Hepatocyte (in vitro differentiated cells): ENCODE measurements at regions not wholly inside any gene's neighbourhood (a gene's known extent, or its start where the extent isn't known, plus 50 kb on each side); places are given as distances from the start of the nearest gene placed in this dataset.

ENCODE experiments used
- DNase-seq: peaks from one replicate; pipeline ENCODE4 v3.0.0-alpha.2; 2016; ENCODE audit warnings: low spot score
- H2AFZ ChIP-seq: fragments of 200-600 bp; sonication (generic); 2 replicates; pipeline ENCODE4 v1.6.0; 2016; ENCODE audit warnings: antibody characterized with exemption, mild to moderate bottlenecking
- H3K27ac ChIP-seq: fragments of 200-600 bp; sonication (generic); 2 replicates; pipeline ENCODE4 v1.5.1; 2016; ENCODE audit warnings: mild to moderate bottlenecking
- H3K27me3 ChIP-seq: fragments of 200-600 bp; sonication (generic); 2 replicates; pipeline ENCODE4 v1.6.1; 2016
- H3K36me3 ChIP-seq: fragments of 200-600 bp; sonication (generic); replicated peaks from 2 replicates; pipeline ENCODE4 v1.5.1; 2016; ENCODE audit warnings: low read depth; ENCODE audit not compliant: insufficient read depth
- H3K4me1 ChIP-seq: fragments of 200-600 bp; sonication (generic); 2 replicates; pipeline ENCODE4 v1.5.1; 2016; ENCODE audit warnings: mild to moderate bottlenecking, moderate library complexity; ENCODE audit not compliant: insufficient read depth
- H3K4me2 ChIP-seq: fragments of 200-600 bp; sonication (generic); 2 replicates; pipeline ENCODE4 v1.6.0; 2016
- H3K4me3 ChIP-seq: fragments of 200-600 bp; sonication (generic); 2 replicates; pipeline ENCODE4 v1.5.1; 2016; ENCODE audit warnings: mild to moderate bottlenecking
- H3K79me2 ChIP-seq: fragments of 200-600 bp; sonication (generic); 2 replicates; pipeline ENCODE4 v1.6.0; 2017; ENCODE audit warnings: mild to moderate bottlenecking
- H3K9me2 ChIP-seq: fragments of 200-600 bp; sonication (generic); replicated peaks from 2 replicates; pipeline ENCODE4 v1.6.0; 2017; ENCODE audit warnings: mild to moderate bottlenecking; ENCODE audit not compliant: insufficient read depth
- H3K9me3 ChIP-seq: fragments of 200-600 bp; sonication (generic); 2 replicates; pipeline ENCODE4 v1.5.1; 2016; ENCODE audit warnings: low read depth, mild to moderate bottlenecking
- H4K20me1 ChIP-seq: fragments of 200-600 bp; sonication (generic); 2 replicates; pipeline ENCODE4 v1.6.0; 2016; ENCODE audit warnings: mild to moderate bottlenecking; ENCODE audit not compliant: insufficient read depth, poor library complexity, severe bottlenecking
- EZH2 ChIP-seq: fragments of 200-600 bp; sonication (generic); IDR thresholded peaks from 2 replicates; pipeline ENCODE4 v1.6.1; 2016; ENCODE audit warnings: antibody characterized with exemption, mild to moderate bottlenecking, borderline replicate concordance
- EZH2phosphoT487 ChIP-seq: fragments of 200-600 bp; sonication (generic); IDR thresholded peaks from one replicate; pipeline ENCODE4 v1.6.1; 2018; ENCODE audit warnings: antibody characterized with exemption, mild to moderate bottlenecking, low read depth, moderate library complexity; ENCODE audit not compliant: unreplicated experiment, severe bottlenecking
- WGBS: methylation state at CpG from one replicate; pipeline ENCODE4 v1.1.6; 2016; ENCODE audit warnings: low lambda C conversion rate; ENCODE audit errors: missing lambda C conversion rate; 5-methylcytosine and 5-hydroxymethylcytosine counted together
- TF ChIP-seq, protein P1 (sequence below): fragments of 200-600 bp; sonication (generic); IDR thresholded peaks from 2 replicates; pipeline ENCODE4 v1.5.1; 2016; ENCODE audit warnings: antibody characterized with exemption, mild to moderate bottlenecking; ENCODE audit not compliant: poor library complexity

DNA sequence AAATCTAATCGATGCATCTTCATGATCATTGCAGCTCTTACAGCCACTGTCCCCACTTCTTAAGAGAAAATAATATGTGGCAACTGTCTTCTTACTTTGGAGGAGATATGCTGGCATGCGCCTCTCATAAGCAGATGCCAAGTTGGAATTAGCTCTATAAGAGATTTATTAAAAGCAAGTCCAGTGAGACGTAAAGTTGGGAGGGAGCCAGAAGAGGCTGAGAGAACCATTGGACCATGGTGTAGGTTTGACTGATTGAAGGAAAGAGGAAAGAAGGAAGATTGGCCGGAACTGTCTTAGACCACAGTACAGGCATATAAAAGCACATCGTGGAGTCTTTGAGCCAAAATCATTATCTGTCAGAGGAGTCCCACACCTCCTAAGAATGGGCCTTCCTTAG is 265.7 kb upstream of the ZC3H15 start:
- Histone ChIP-seq H4K20me1 (no peaks in the 10 kb centered on the region), H3K9me3 (no peaks in the 10 kb centered on the region), H3K4me3 (no peak overlapping the region), H3K9me2 (no peaks in the 10 kb centered on the region), H3K27me3 (no peaks in the 10 kb centered on the region), H3K4me1 (no peaks in the 10 kb centered on the region), H3K4me2 (no peak overlapping the region), H3K36me3 (no peaks in the 10 kb centered on the region), H2AFZ (no peak overlapping the region), H3K27ac (no peak overlapping the region), H3K79me2 (no peaks in the 10 kb centered on the region)
- 94% methylated on average over 5 of the region's 5 CpGs for WGBS
- no peak for DNase-seq
- TF ChIP-seq, protein P1, sequence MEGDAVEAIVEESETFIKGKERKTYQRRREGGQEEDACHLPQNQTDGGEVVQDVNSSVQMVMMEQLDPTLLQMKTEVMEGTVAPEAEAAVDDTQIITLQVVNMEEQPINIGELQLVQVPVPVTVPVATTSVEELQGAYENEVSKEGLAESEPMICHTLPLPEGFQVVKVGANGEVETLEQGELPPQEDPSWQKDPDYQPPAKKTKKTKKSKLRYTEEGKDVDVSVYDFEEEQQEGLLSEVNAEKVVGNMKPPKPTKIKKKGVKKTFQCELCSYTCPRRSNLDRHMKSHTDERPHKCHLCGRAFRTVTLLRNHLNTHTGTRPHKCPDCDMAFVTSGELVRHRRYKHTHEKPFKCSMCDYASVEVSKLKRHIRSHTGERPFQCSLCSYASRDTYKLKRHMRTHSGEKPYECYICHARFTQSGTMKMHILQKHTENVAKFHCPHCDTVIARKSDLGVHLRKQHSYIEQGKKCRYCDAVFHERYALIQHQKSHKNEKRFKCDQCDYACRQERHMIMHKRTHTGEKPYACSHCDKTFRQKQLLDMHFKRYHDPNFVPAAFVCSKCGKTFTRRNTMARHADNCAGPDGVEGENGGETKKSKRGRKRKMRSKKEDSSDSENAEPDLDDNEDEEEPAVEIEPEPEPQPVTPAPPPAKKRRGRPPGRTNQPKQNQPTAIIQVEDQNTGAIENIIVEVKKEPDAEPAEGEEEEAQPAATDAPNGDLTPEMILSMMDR, result no peak

- TF ChIP-seq, protein P1, result no peak
- TF ChIP-seq EZH2 (no peak), EZH2phosphoT487 (no peak)
- H3K9me2 ChIP-seq, result no peaks in the 10 kb centered on the region
- H3K27me3 ChIP-seq, result no peaks in the 10 kb centered on the region
- 94% methylated on average over 1 of the region's 1 CpG for WGBS
- no peaks in the 10 kb centered on the region for H3K4me1 ChIP-seq
- no peaks in the 10 kb centered on the region for H3K36me3 ChIP-seq
- no peak overlapping the region for H3K4me3 ChIP-seq
- no peaks in the 10 kb centered on the region for H3K79me2 ChIP-seq
- peaks cover 7% of the 10 kb centered on the region for H3K9me3 ChIP-seq
- no peak overlapping the region for H3K27ac ChIP-seq
- no peak overlapping the region for H3K4me2 ChIP-seq
- H2AFZ ChIP-seq, result no peak overlapping the region
- no peak for DNase-seq
- H4K20me1 ChIP-seq, result no peaks in the 10 kb centered on the region
These were observed 256.8 kb upstream of the ZC3H15 start for GRCh38 chr2:186229265-186229664.

- Histone ChIP-seq H3K9me3 (no peaks in the 10 kb centered on the region), H3K4me1 (no peaks in the 10 kb centered on the region), H3K36me3 (no peaks in the 10 kb centered on the region), H3K79me2 (no peaks in the 10 kb centered on the region), H3K4me3 (no peak overlapping the region), H3K9me2 (no peaks in the 10 kb centered on the region), H3K27ac (no peak overlapping the region), H2AFZ (no peak overlapping the region), H3K27me3 (no peaks in the 10 kb centered on the region), H3K4me2 (no peak overlapping the region), H4K20me1 (no peaks in the 10 kb centered on the region)
- TF ChIP-seq, protein P1, result no peak
- no peak for TF ChIP-seq EZH2
- TF ChIP-seq EZH2phosphoT487, result no peak
- DNase-seq, result no peak
- 98% methylated on average over 4 of the region's 4 CpGs for WGBS
These were observed 244.2 kb upstream of the ZC3H15 start for GRCh38 chr2:186241874-186242273.

- no peaks in the 10 kb centered on the region for H4K20me1 ChIP-seq
- no peak overlapping the region for H3K4me3 ChIP-seq
- H3K27ac ChIP-seq, result no peak overlapping the region
- H3K27me3 ChIP-seq, result no peaks in the 10 kb centered on the region
- no peak for DNase-seq
- H3K36me3 ChIP-seq, result no peaks in the 10 kb centered on the region
- H3K9me3 ChIP-seq, result no peaks in the 10 kb centered on the region
- TF ChIP-seq EZH2phosphoT487, result no peak
- TF ChIP-seq, protein P1, result no peak
- TF ChIP-seq EZH2, result no peak
- no peak overlapping the region for H3K4me2 ChIP-seq
- H3K4me1 ChIP-seq, result no peaks in the 10 kb centered on the region
- H3K79me2 ChIP-seq, result no peaks in the 10 kb centered on the region
- WGBS, result 91% methylated on average over 2 of the region's 2 CpGs
- H2AFZ ChIP-seq, result no peak overlapping the region
- H3K9me2 ChIP-seq, result no peaks in the 10 kb centered on the region
These were observed 231.3 kb upstream of the ZC3H15 start for GRCh38 chr2:186254759-186255158.
